Nephron (organoid): ENCODE measurements at regions not wholly inside any gene's neighbourhood (a gene's known extent, or its start where the extent isn't known, plus 50 kb on each side); places are given as distances from the start of the nearest gene placed in this dataset.

Experiments
- H3K27ac Mint-ChIP-seq, 3 experiments: 2 replicates each; pipeline ENCODE4 v1.8.0; 2020; ENCODE audit warnings: mixed read lengths in 3 of 3, mild to moderate bottlenecking in 2 of 3, moderate library complexity in 1 of 3
- H3K27me3 Mint-ChIP-seq: 2 replicates; pipeline ENCODE4 v1.8.0; 2021; ENCODE audit warnings: low read depth, mild to moderate bottlenecking, moderate library complexity, mixed read lengths
- H3K36me3 Mint-ChIP-seq: 2 replicates; pipeline ENCODE4 v1.8.0; 2020; ENCODE audit warnings: low read depth, mixed read lengths
- H3K4me1 Mint-ChIP-seq: 2 replicates; pipeline ENCODE4 v1.8.0; 2020; ENCODE audit warnings: mixed read lengths
- H3K4me3 Mint-ChIP-seq, 3 experiments: 2 replicates each; pipeline ENCODE4 v1.8.0; 2020; ENCODE audit warnings: mild to moderate bottlenecking in 3 of 3, mixed read lengths in 3 of 3, moderate library complexity in 2 of 3
- H3K9me3 Mint-ChIP-seq: 2 replicates; pipeline ENCODE4 v1.8.0; 2020; ENCODE audit warnings: mixed read lengths
- CTCF ChIP-seq, 3 experiments: fragments of 200-600 bp; sonication (generic); IDR thresholded peaks; one replicate each; pipeline ENCODE4 v1.5.0; 2021; ENCODE audit warnings: antibody characterized with exemption in 3 of 3; ENCODE audit not compliant: unreplicated experiment in 3 of 3

- Mint-ChIP-seq H3K4me3 (no peak overlapping the region), H3K4me1 (no peaks in the 10 kb centered on the region), H3K27me3 (peaks cover 20% of the 10 kb centered on the region), H3K9me3 (peaks cover 14% of the 10 kb centered on the region), H3K27ac (no peak overlapping the region), H3K36me3 (no peaks in the 10 kb centered on the region)
- no peak for TF ChIP-seq CTCF (IDR thresholded peaks at IDR 0.05; ENCODE audit: unreplicated experiment in 3 of 3)
Measured at GRCh38 chr14:23805761-23806160, 147.8 kb upstream of the DHRS4 start.

GRCh38 chr14:23814527-23815256 is 138.9 kb upstream of the DHRS4 start:
- TF ChIP-seq CTCF (IDR thresholded peaks at IDR 0.05; ENCODE audit: unreplicated experiment in 3 of 3) = no peak
- Mint-ChIP-seq H3K36me3 (no peaks in the 10 kb centered on the region), H3K27ac (no peak overlapping the region), H3K4me1 (no peaks in the 10 kb centered on the region), H3K27me3 (peaks cover 13% of the 10 kb centered on the region), H3K4me3 (no peak overlapping the region), H3K9me3 (peaks cover 3% of the 10 kb centered on the region)

- Mint-ChIP-seq H3K4me3 (no peak overlapping the region), H3K9me3 (peaks cover 9% of the 10 kb centered on the region), H3K36me3 (no peaks in the 10 kb centered on the region), H3K27ac (no peak overlapping the region), H3K27me3 (peaks cover 8% of the 10 kb centered on the region), H3K4me1 (no peaks in the 10 kb centered on the region)
- TF ChIP-seq CTCF (IDR thresholded peaks at IDR 0.05; ENCODE audit: unreplicated experiment in 3 of 3) = no peak
Measured at GRCh38 chr14:23816371-23816770, 137.2 kb upstream of the DHRS4 start.

- no peaks in the 10 kb centered on the region for H3K4me1 Mint-ChIP-seq
- H3K9me3 Mint-ChIP-seq = peaks cover 9% of the 10 kb centered on the region
- no peak for TF ChIP-seq CTCF (IDR thresholded peaks at IDR 0.05; ENCODE audit: unreplicated experiment in 3 of 3)
- H3K4me3 Mint-ChIP-seq = no peak overlapping the region
- no peak overlapping the region for H3K27ac Mint-ChIP-seq
- H3K27me3 Mint-ChIP-seq = peaks cover 12% of the 10 kb centered on the region
- no peaks in the 10 kb centered on the region for H3K36me3 Mint-ChIP-seq
Measured at GRCh38 chr14:23817164-23817767, 136.3 kb upstream of the DHRS4 start.

- Mint-ChIP-seq H3K27ac (no peak overlapping the region), H3K27me3 (peaks cover 6% of the 10 kb centered on the region), H3K4me1 (no peaks in the 10 kb centered on the region), H3K36me3 (no peaks in the 10 kb centered on the region), H3K9me3 (no peaks in the 10 kb centered on the region), H3K4me3 (no peak overlapping the region)
- TF ChIP-seq CTCF (IDR thresholded peaks at IDR 0.05; ENCODE audit: unreplicated experiment in 3 of 3) = no peak
Measured at GRCh38 chr14:23827100-23827892, 126.3 kb upstream of the DHRS4 start.
